ENCODE measurements at regions not wholly inside any gene's neighbourhood (a gene's known extent, or its start where the extent isn't known, plus 50 kb on each side); places are given as distances from the start of the nearest gene placed in this dataset.

- TF ChIP-seq CTCF (IDR thresholded peaks at IDR 0.05) = no peak
- TF ChIP-seq POLR2A (IDR thresholded peaks at IDR 0.05; ENCODE audit: low read depth) = no peak
Measured at GRCh38 chr3:87979527-87979926, 79.3 kb downstream of the CGGBP1 start.
